ENCODE measurements at regions not wholly inside any gene's neighbourhood (a gene's known extent, or its start where the extent isn't known, plus 50 kb on each side); places are given as distances from the start of the nearest gene placed in this dataset.

GRCh38 chr12:123075646-123076171 is 75.2 kb downstream of the PITPNM2 start:
- no peak overlapping the region for H3K14ac ChIP-seq (ENCODE audit: insufficient read length)
- H2AK5ac ChIP-seq (ENCODE audit: low read depth, low read length) = no peak overlapping the region
- peaks cover 0 to 8% of the 10 kb centered on the region in 2 experiments for H4K20me1 ChIP-seq (replicated peaks in 1 of 2; ENCODE audit: control insufficient read depth in 1 of 2, insufficient read depth in 2 of 2, low read length in 2 of 2)
- H3K79me1 ChIP-seq (ENCODE audit: low read depth, low read length) = no peaks in the 10 kb centered on the region
- ChIA-PET CTCF (ENCODE audit: partially characterized antibody) (interaction anchor here (0.6 to 13.8 kb wide), 15 partner anchors 12 to 210 kb away, joined by 3 to 148 read pairs (median 3); no protein-coding TSS in a partner anchor), POLR2A (ENCODE audit: partially characterized antibody) (interaction anchor here (0.7 to 1.3 kb wide), 3 partner anchors 8 to 157 kb away, joined by 3 to 6 read pairs (median 3); partner anchors contain the start of genes MPHOSPH9 and MTRFR)
- H2AFZ ChIP-seq (ENCODE audit: low read length) = no peak overlapping the region
- 61% methylated on average over 16 of the region's 16 CpGs; no CpG with 5 or more reads in 1 of the 2 experiments for WGBS, 2 experiments (ENCODE audit: extremely low coverage in 1 of 2, insufficient coverage in 1 of 2, insufficient read length in 1 of 2, insufficient replicate concordance in 2 of 2, low coverage in 1 of 2, low lambda C conversion rate in 2 of 2, missing lambda C conversion rate in 1 of 2)
- FAIRE-seq = no peak
- TF ChIP-seq POLR2A (IDR thresholded peaks at IDR 0.05; ENCODE audit: control extremely low read depth in 1 of 2, low read depth in 2 of 2, low read length in 2 of 2) (no peak), RAD21 (IDR thresholded peaks at IDR 0.05 in 1 of 2, conservative IDR thresholded peaks at IDR 0.05 in 1 of 2; ENCODE audit: low read depth in 2 of 2, low read length in 2 of 2) (peak in 1 of 2 experiments; percentile 20; a peak in 1 of 4 replicates), BACH1 (IDR thresholded peaks at IDR 0.05; ENCODE audit: low read length) (no peak), USF2 (IDR thresholded peaks at IDR 0.05; ENCODE audit: low read length) (no peak), SUZ12 (IDR thresholded peaks at IDR 0.05; ENCODE audit: low read length) (no peak)
- H3K23ac ChIP-seq (ENCODE audit: insufficient read length) = no peak overlapping the region
- 0 out of 2 replicates have a peak overlapping the region, but pooled peaks have one; percentile 40 for H2BK15ac ChIP-seq (ENCODE audit: low read length)
- H3K9me3 ChIP-seq (ENCODE audit: insufficient read depth in 2 of 2, low read depth in 1 of 2, low read length in 1 of 2) = no peaks in the 10 kb centered on the region
- no peaks in the 10 kb centered on the region for H3K79me2 ChIP-seq (ENCODE audit: control insufficient read depth in 1 of 2, insufficient read depth in 2 of 2, low read length in 2 of 2)
- peaks cover 0 to 3% (median 0%) of the 10 kb centered on the region in 4 experiments; a peak in 1 of 7 replicates for H3K27me3 ChIP-seq (replicated peaks in 1 of 4; ENCODE audit: control insufficient read depth in 3 of 4, extremely low read depth in 1 of 4, insufficient read depth in 3 of 4, low read length in 3 of 4)
- 0 out of 2 replicates have a peak, but pooled peaks cover 3% of the 10 kb centered on the region for H3K23me2 ChIP-seq (ENCODE audit: low read depth, low read length)
- no peak overlapping the region for H2BK5ac ChIP-seq (ENCODE audit: low read depth, low read length)
- no peak overlapping the region for H3K4me3 ChIP-seq (ENCODE audit: extremely low read depth in 1 of 4, insufficient read depth in 2 of 4, low read depth in 3 of 4, low read length in 4 of 4)
- H3K18ac ChIP-seq (ENCODE audit: extremely low read depth, low read length) = 0 out of 2 replicates have a peak overlapping the region, but pooled peaks have one; percentile 14
- H4K5ac ChIP-seq (ENCODE audit: insufficient read length, low read depth, low read length) = no peak overlapping the region
- H2BK12ac ChIP-seq (ENCODE audit: low read depth, low read length) = no peak overlapping the region
- H4K91ac ChIP-seq (replicated peaks; ENCODE audit: insufficient read length, low read length) = no peak overlapping the region
- no peaks in the 10 kb centered on the region for H3K36me3 ChIP-seq (ENCODE audit: control insufficient read depth in 2 of 4, insufficient read depth in 4 of 4, low read length in 3 of 4)
- peak overlapping the region in 1 of 2 experiments; percentile 3; a peak in 1 of 4 replicates for H3K4me2 ChIP-seq (ENCODE audit: insufficient read depth in 1 of 2, low read depth in 2 of 2, low read length in 2 of 2)
- DNase-seq (ENCODE audit: low read depth in 1 of 2, low spot score in 2 of 2) = peak; percentile 33 to 63
- no peak overlapping the region for H3K27ac ChIP-seq (ENCODE audit: low read depth, low read length)
- no peak overlapping the region for H3K4ac ChIP-seq (replicated peaks; ENCODE audit: insufficient read length, low read depth, low read length)
- H2BK20ac ChIP-seq (ENCODE audit: low read length) = no peak overlapping the region
- H3K56ac ChIP-seq (replicated peaks; ENCODE audit: insufficient read length, low read depth, low read length) = no peak overlapping the region
- no peak overlapping the region for H3K9ac ChIP-seq (replicated peaks in 1 of 4; ENCODE audit: extremely low read depth in 1 of 4, low read depth in 3 of 4, low read length in 3 of 4)
- no peak overlapping the region for H2BK120ac ChIP-seq (replicated peaks; ENCODE audit: low read depth, low read length)
- H4K8ac ChIP-seq (ENCODE audit: extremely low read depth, insufficient read depth, low read length) = no peak overlapping the region
- peaks cover 0 to 9% (median 3%) of the 10 kb centered on the region in 4 experiments; a peak in 5 of 7 replicates for H3K4me1 ChIP-seq (replicated peaks in 1 of 4; ENCODE audit: control insufficient read depth in 3 of 4, insufficient read depth in 4 of 4, low read length in 3 of 4)
